ENCODE measurements at regions not wholly inside any gene's neighbourhood (a gene's known extent, or its start where the extent isn't known, plus 50 kb on each side); places are given as distances from the start of the nearest gene placed in this dataset.
"Not testable (repeated sequence)": the region's sequence is repeated elsewhere in the genome, so short reads cannot be mapped to it uniquely, and the experiment has no call there.

- DNase-seq: no peak
Measured at GRCh38 chr2:239818086-239818485, 207.1 kb downstream of the NDUFA10 start.

GRCh38 chr2:239817468-239818031 is 207.6 kb downstream of the NDUFA10 start:
- DNase-seq: not testable (repeated sequence)

- DNase-seq: no peak
Measured at GRCh38 chr2:239816576-239817467, 208.3 kb downstream of the NDUFA10 start.

GRCh38 chr2:239815671-239816070 is 209.5 kb downstream of the NDUFA10 start:
- no peak for DNase-seq

- DNase-seq: no peak
Measured at GRCh38 chr2:239814861-239815601, 210.1 kb downstream of the NDUFA10 start.

DNA sequence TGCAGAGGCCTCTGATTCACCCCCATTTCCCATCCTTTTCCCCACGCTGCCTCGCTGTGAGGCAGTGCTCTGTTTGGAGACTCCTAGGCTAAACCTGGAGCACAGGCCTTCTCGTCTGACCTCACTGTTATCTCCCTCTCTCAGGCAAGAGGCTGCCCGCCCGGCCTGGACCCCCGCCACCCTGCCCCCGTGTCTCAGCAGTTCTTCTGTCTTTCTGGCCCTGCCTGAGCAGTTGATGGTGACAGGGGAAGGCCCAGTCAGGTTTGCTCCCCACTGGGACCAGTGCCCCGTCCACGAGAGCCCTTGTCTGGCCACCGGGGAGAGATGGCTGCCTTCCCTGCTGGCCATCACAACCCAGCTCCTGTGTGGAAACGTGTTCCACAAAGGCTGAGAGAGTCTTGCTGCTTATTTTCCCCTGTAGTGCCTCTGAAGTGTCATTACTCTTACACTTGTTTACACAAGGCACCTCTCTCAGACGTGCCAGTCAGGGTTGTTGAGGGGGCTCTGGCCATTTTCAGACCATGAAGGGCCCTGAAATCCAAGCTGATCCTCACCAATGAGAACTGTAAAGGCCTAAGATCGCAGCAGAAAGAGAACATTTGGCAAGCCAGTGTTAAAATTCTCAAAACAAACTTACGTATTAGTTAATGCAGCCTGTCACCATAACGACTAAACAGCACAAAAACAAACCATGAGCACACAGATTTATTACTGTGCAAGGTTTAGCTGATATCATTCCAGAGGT is 210.9 kb downstream of the NDUFA10 start:
- no peak for DNase-seq

GRCh38 chr2:239813261-239814115 is 211.7 kb downstream of the NDUFA10 start:
- DNase-seq: no peak

DNA sequence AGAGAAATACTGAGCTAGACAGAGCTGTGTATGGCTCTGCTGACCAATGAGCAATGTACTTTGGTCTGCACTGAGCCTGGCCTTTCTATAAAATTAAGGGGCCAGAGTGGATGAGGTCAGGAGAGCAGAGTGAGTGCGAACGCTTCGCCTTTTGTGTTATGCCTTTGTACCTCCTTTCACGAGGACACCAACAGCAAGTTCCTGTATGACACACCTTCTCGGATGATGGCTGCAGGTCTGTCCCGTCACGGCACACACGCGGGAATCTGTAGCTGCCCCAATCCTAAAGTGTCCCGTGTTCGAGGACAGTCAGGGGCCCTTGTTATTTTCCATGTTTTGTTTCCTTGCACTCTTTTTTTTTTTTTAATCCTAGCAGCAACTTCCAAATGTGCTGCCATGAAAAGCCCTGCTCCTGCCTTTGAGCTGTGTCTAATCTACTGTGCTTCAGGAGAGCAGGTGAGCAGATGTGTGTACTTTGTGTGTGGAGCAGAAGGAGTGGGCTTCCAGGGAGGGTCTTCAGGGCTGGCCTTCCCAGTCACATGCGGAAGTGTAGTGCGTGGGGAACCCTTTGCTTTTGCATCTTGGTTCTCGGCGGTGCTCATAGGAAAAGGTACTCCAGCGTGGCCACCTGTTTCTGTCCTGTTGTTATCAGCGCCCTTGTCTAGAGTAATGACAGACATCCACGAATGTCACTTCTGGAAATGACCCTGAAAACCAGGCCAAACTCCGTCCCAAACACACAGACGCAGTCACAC is 213.2 kb downstream of the NDUFA10 start:
- no peak for DNase-seq

- no peak for DNase-seq
Measured at GRCh38 chr2:239811111-239811781, 213.9 kb downstream of the NDUFA10 start.

DNA sequence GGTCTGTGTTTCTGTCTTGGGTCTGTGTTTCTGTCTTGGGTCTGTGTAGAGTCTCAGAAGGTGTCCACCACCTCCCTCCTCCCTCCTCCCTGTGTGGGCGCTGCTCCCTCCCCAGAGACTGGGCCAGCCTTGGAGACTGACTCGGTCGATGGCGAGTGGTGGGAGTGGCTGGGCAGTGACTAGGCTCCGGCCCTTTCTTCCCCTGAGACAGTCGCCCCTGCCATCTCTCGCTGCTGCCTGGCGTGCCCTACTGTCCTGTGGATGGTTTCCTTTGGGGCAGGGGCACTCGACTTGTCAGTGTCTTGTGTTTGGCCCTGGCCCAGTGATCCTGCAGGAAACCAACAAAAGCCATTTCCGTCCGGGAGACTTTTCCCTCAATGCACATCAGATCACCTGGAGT is 215.8 kb downstream of the NDUFA10 start:
- DNase-seq: no peak

- no peak for DNase-seq
Measured at GRCh38 chr2:239807568-239807967, 217.6 kb downstream of the NDUFA10 start.

DNA sequence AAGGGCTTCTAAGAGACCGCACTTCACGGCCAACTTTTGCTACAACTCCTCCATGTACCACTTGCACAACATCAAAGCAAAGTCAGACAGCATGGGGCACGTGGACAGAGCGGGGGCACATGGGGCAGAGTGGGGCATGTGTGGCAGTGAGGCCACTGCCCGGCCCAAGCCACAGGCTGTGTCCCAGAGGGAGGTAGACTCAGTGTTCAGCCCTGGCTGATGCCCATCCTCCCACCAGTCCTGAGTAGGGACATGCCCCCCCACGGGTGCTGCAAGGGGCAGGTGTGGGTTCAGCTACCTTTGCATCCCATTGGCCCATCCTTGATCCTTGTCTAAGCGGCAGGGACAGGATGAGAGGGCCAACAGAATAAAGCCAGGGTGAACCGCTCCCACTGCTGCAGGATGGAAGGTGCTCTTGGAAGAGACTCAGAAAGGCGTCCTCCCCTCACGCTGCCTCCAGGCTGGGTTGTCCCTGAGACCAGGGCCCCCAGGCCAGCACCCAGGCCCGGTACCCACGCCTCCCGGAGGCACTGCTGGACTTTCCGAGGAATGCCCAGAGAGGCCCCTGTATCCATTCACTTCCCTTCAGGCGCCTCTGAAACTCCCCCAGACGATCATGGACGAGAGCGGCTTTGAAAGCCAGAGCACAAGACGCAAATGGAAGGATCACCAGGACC is 218.2 kb downstream of the NDUFA10 start:
- DNase-seq: no peak

DNA sequence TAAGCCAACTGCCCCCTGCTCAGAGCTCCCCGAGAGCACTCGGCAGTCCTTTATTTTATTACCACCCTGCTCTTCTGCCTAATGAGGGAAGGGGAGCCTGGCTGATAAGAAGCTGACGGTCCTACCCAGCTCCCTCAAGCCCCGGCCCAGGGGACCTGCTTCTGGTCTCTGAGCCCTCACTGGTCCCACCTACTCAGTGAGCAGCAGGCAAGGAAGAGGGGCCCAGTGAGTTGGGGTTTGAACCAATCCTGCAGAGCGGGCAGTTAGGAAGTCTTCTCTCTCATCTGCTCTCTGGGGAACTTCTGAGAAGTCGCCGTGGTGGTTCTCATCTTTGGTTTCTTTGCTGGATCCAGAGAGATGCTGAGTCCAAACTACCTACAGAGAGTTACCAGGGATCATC is 218.9 kb downstream of the NDUFA10 start:
- no peak for DNase-seq

GRCh38 chr2:239805414-239805813 is 219.7 kb downstream of the NDUFA10 start:
- DNase-seq: no peak

DNA sequence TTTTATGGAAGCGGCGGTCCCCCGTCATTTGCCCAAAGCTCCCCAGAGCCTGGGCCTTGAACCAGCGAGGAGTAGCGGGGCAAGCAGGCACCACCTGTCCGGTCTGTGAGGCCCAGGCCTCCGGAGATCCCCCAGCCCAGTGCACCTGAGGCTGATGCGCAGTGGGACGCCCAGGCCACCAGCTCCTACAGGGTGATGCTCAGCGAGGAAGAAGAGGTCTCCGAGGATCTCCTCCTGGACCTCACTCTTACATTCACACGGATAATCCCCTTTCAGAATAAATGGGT is 220.2 kb downstream of the NDUFA10 start:
- DNase-seq: no peak

GRCh38 chr2:239804161-239805042 is 220.7 kb downstream of the NDUFA10 start:
- DNase-seq: no peak

- no peak for DNase-seq
Measured at GRCh38 chr2:239803766-239804115, 221.4 kb downstream of the NDUFA10 start.

DNA sequence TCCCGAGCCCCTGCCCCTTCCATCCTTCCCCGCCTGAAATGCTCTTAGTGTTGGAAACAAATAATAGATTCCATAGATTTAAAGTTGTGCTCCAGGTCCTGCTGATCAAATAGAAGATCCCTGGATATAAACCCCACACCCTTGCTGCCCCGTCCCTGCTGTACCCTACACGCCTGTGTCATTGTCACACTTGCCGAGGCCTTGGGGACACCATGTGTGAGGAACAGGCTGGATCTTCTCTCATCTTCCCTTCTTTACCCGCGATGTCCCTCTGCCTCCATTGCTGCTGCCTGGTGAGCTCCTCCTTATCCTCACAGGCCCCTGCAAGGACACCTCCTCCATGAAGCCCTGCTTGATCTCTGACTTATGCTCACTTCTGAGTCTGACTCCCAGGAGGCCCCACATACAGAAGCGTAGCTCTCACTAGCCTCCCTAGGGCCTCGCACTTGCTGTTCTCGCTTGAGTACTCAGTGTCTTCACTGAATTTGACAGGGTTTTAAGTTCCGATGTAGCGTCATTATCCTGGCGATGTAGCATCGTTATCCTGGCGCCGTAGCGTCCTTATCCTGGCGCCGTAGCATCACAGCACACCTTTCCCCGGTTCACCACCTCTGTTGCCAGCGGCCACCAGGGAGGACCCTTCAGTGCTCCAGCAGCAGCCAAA is 221.9 kb downstream of the NDUFA10 start:
- no peak for DNase-seq

GRCh38 chr2:239802185-239802649 is 222.9 kb downstream of the NDUFA10 start:
- no peak for DNase-seq
